ENCODE measurements at regions not wholly inside any gene's neighbourhood (a gene's known extent, or its start where the extent isn't known, plus 50 kb on each side); places are given as distances from the start of the nearest gene placed in this dataset.

GRCh38 chr7:22555476-22555875, 55.5 kb upstream of the STEAP1B start:
- peaks cover 12% of the 10 kb centered on the region for H3K27me3 Mint-ChIP-seq
- ATAC-seq (ENCODE audit: low read depth in 2 of 2) (no peak), DNase-seq (no peak)
- H3K9me3 Mint-ChIP-seq: no peaks in the 10 kb centered on the region
- no peak overlapping the region for H3K4me3 Mint-ChIP-seq
- Histone ChIP-seq H3K9me3 (ENCODE audit: control insufficient read depth in 2 of 2, low read length in 2 of 2) (no peaks in the 10 kb centered on the region), H3K27me3 (ENCODE audit: control insufficient read depth, insufficient read depth, low read length) (no peaks in the 10 kb centered on the region), H3K4me3 (ENCODE audit: low read depth, low read length) (no peak overlapping the region), H3K4me1 (ENCODE audit: control insufficient read depth, insufficient read depth, low read length, poor library complexity, severe bottlenecking) (no peaks in the 10 kb centered on the region), H3K36me3 (ENCODE audit: control insufficient read depth, insufficient read depth, low read length) (no peaks in the 10 kb centered on the region), H3K27ac (ENCODE audit: insufficient read depth, low read length, poor library complexity, severe bottlenecking) (no peak overlapping the region)
- no peaks in the 10 kb centered on the region for H3K36me3 Mint-ChIP-seq
- H3K4me1 Mint-ChIP-seq: peaks cover 0 to 5% (median 2%) of the 10 kb centered on the region in 4 donors
- no peak overlapping the region for H3K27ac Mint-ChIP-seq

GRCh38 chr7:22554184-22554583, 54.2 kb upstream of the STEAP1B start:
- no peak overlapping the region for H3K4me3 ChIP-seq (ENCODE audit: low read depth, low read length)
- H3K9me3 Mint-ChIP-seq: peaks cover 0 to 2% (median 0%) of the 10 kb centered on the region in 7 donors
- H3K36me3 Mint-ChIP-seq: no peaks in the 10 kb centered on the region
- H3K27me3 Mint-ChIP-seq: peaks cover 12% of the 10 kb centered on the region
- H3K27ac ChIP-seq (ENCODE audit: insufficient read depth, low read length, poor library complexity, severe bottlenecking): no peak overlapping the region
- ATAC-seq (ENCODE audit: low read depth in 2 of 2): no peak
- H3K27ac Mint-ChIP-seq: peak overlapping the region in 1 of 3 donors; percentile 21
- peaks cover 4% of the 10 kb centered on the region for H3K27me3 ChIP-seq (ENCODE audit: control insufficient read depth, insufficient read depth, low read length)
- no peaks in the 10 kb centered on the region for H3K4me1 ChIP-seq (ENCODE audit: control insufficient read depth, insufficient read depth, low read length, poor library complexity, severe bottlenecking)
- H3K9me3 ChIP-seq (ENCODE audit: control insufficient read depth in 2 of 2, low read length in 2 of 2): no peaks in the 10 kb centered on the region
- H3K36me3 ChIP-seq (ENCODE audit: control insufficient read depth, insufficient read depth, low read length): no peaks in the 10 kb centered on the region
- DNase-seq: no peak
- no peak overlapping the region for H3K4me3 Mint-ChIP-seq
- peaks cover 0 to 15% (median 3%) of the 10 kb centered on the region in 4 donors for H3K4me1 Mint-ChIP-seq

GRCh38 chr7:22551768-22552513, 52.0 kb upstream of the STEAP1B start:
- Mint-ChIP-seq H3K4me1 (peaks cover 0 to 15% (median 3%) of the 10 kb centered on the region in 4 donors), H3K4me3 (no peak overlapping the region), H3K27me3 (peaks cover 15% of the 10 kb centered on the region), H3K27ac (no peak overlapping the region), H3K9me3 (peaks cover 0 to 2% (median 0%) of the 10 kb centered on the region in 7 donors), H3K36me3 (no peaks in the 10 kb centered on the region)
- Histone ChIP-seq H3K4me3 (ENCODE audit: low read depth, low read length) (no peak overlapping the region), H3K36me3 (ENCODE audit: control insufficient read depth, insufficient read depth, low read length) (no peaks in the 10 kb centered on the region), H3K27me3 (ENCODE audit: control insufficient read depth, insufficient read depth, low read length) (peaks cover 6% of the 10 kb centered on the region), H3K4me1 (ENCODE audit: control insufficient read depth, insufficient read depth, low read length, poor library complexity, severe bottlenecking) (no peaks in the 10 kb centered on the region), H3K9me3 (ENCODE audit: control insufficient read depth in 2 of 2, low read length in 2 of 2) (no peaks in the 10 kb centered on the region), H3K27ac (ENCODE audit: insufficient read depth, low read length, poor library complexity, severe bottlenecking) (no peak overlapping the region)
- no peak for ATAC-seq (ENCODE audit: low read depth in 2 of 2)
- DNase-seq: no peak

- H3K27me3 ChIP-seq (ENCODE audit: control insufficient read depth, insufficient read depth, low read length): peaks cover 6% of the 10 kb centered on the region
- H3K36me3 ChIP-seq (ENCODE audit: control insufficient read depth, insufficient read depth, low read length): no peaks in the 10 kb centered on the region
- H3K9me3 Mint-ChIP-seq: peaks cover 0 to 2% (median 0%) of the 10 kb centered on the region in 7 donors
- H3K27me3 Mint-ChIP-seq: peaks cover 15% of the 10 kb centered on the region
- no peak overlapping the region for H3K27ac ChIP-seq (ENCODE audit: insufficient read depth, low read length, poor library complexity, severe bottlenecking)
- DNase-seq (no peak), ATAC-seq (ENCODE audit: low read depth in 2 of 2) (no peak)
- no peaks in the 10 kb centered on the region for H3K4me1 ChIP-seq (ENCODE audit: control insufficient read depth, insufficient read depth, low read length, poor library complexity, severe bottlenecking)
- H3K4me3 Mint-ChIP-seq: no peak overlapping the region
- H3K4me3 ChIP-seq (ENCODE audit: low read depth, low read length): no peak overlapping the region
- H3K4me1 Mint-ChIP-seq: peaks cover 0 to 15% (median 3%) of the 10 kb centered on the region in 4 donors
- H3K36me3 Mint-ChIP-seq: no peaks in the 10 kb centered on the region
- no peaks in the 10 kb centered on the region for H3K9me3 ChIP-seq (ENCODE audit: control insufficient read depth in 2 of 2, low read length in 2 of 2)
- H3K27ac Mint-ChIP-seq: no peak overlapping the region
These were observed 50.6 kb upstream of the STEAP1B start for GRCh38 chr7:22550514-22551030.

- H3K27me3 ChIP-seq (ENCODE audit: control insufficient read depth, insufficient read depth, low read length): peaks cover 10% of the 10 kb centered on the region
- Mint-ChIP-seq H3K9me3 (peaks cover 0 to 2% (median 0%) of the 10 kb centered on the region in 7 donors), H3K27me3 (peaks cover 21% of the 10 kb centered on the region), H3K27ac (no peak overlapping the region), H3K36me3 (no peaks in the 10 kb centered on the region), H3K4me3 (peak overlapping the region in 2 of 4 donors; percentile 41 to 75), H3K4me1 (peaks cover 0 to 15% (median 3%) of the 10 kb centered on the region in 4 donors)
- DNase-seq (peak in 1 of 3 donors; percentile 16), ATAC-seq (ENCODE audit: low read depth in 2 of 2) (no peak)
- no peaks in the 10 kb centered on the region for H3K4me1 ChIP-seq (ENCODE audit: control insufficient read depth, insufficient read depth, low read length, poor library complexity, severe bottlenecking)
- H3K36me3 ChIP-seq (ENCODE audit: control insufficient read depth, insufficient read depth, low read length): no peaks in the 10 kb centered on the region
- no peak overlapping the region for H3K27ac ChIP-seq (ENCODE audit: insufficient read depth, low read length, poor library complexity, severe bottlenecking)
- no peaks in the 10 kb centered on the region for H3K9me3 ChIP-seq (ENCODE audit: control insufficient read depth in 2 of 2, low read length in 2 of 2)
- H3K4me3 ChIP-seq (ENCODE audit: low read depth, low read length): no peak overlapping the region
These were observed 49.9 kb upstream of the STEAP1B start for GRCh38 chr7:22549667-22550513.

Measured in CD4-positive, CD25-positive, alpha-beta regulatory T cell (primary cell).